Tibial nerve (tissue), 4 donors: ENCODE measurements at regions not wholly inside any gene's neighbourhood (a gene's known extent, or its start where the extent isn't known, plus 50 kb on each side); places are given as distances from the start of the nearest gene placed in this dataset.

Source experiments
- DNase-seq, 2 donors: peaks; one replicate each; pipeline ENCODE4 v3.0.0-alpha.2; 2019; ENCODE audit warnings: low spot score in 2 of 2
- H3K27ac ChIP-seq, 4 donors: fragments of 200-600 bp; sonication (generic) in 3 of 4; one replicate each; pipeline ENCODE4 v1.5.1; 2017 to 2019; ENCODE audit warnings: mild to moderate bottlenecking in 1 of 4
- H3K27me3 ChIP-seq, 2 donors: fragments of 200-600 bp; sonication (generic) in 1 of 2; one replicate each; pipeline versions ENCODE4 v1.5.1 to v1.6.0; 2017 to 2019
- H3K36me3 ChIP-seq, 3 donors: fragments of 200-600 bp; sonication (generic); one replicate each; pipeline ENCODE4 v1.5.1; 2018 to 2019
- H3K4me1 ChIP-seq, 4 donors: fragments of 200-600 bp; sonication (generic) in 3 of 4; one replicate each; pipeline ENCODE4 v1.5.1; 2017 to 2019
- H3K4me3 ChIP-seq, 4 donors: fragments of 200-600 bp; sonication (generic) in 3 of 4; one replicate each; pipeline ENCODE4 v1.5.1; 2017 to 2019; ENCODE audit warnings: mild to moderate bottlenecking in 1 of 4, moderate library complexity in 1 of 4
- H3K9me3 ChIP-seq, 4 donors: fragments of 200-600 bp; sonication (generic) in 3 of 4; one replicate each; pipeline ENCODE4 v1.5.1; 2017 to 2019
- CTCF ChIP-seq, 5 experiments: fragments of 200-600 bp in 3 of 5; fragments of 450-650 bp in 2 of 5; sonication (generic) in 3 of 5; IDR thresholded peaks; one replicate each; pipeline ENCODE4 v1.5.1; 2016 to 2019; ENCODE audit warnings: antibody characterized with exemption in 5 of 5, mild to moderate bottlenecking in 3 of 5, moderate library complexity in 2 of 5
- EP300 ChIP-seq, 2 donors: sonication (generic); formaldehyde crosslinking; IDR thresholded peaks; one replicate each; pipeline ENCODE4 v1.6.1; 2017; ENCODE audit warnings: antibody characterized with exemption in 2 of 2, mild to moderate bottlenecking in 1 of 2
- POLR2A ChIP-seq, 2 donors: fragments of 450-650 bp; IDR thresholded peaks; one replicate each; pipeline ENCODE4 v1.6.1; 2017; ENCODE audit warnings: antibody characterized with exemption in 2 of 2, mild to moderate bottlenecking in 2 of 2, moderate library complexity in 2 of 2
- WGBS, 2 donors: methylation state at CpG; one replicate each; pipeline ENCODE4 v1.1.5; 2018; 5-methylcytosine and 5-hydroxymethylcytosine counted together

DNA sequence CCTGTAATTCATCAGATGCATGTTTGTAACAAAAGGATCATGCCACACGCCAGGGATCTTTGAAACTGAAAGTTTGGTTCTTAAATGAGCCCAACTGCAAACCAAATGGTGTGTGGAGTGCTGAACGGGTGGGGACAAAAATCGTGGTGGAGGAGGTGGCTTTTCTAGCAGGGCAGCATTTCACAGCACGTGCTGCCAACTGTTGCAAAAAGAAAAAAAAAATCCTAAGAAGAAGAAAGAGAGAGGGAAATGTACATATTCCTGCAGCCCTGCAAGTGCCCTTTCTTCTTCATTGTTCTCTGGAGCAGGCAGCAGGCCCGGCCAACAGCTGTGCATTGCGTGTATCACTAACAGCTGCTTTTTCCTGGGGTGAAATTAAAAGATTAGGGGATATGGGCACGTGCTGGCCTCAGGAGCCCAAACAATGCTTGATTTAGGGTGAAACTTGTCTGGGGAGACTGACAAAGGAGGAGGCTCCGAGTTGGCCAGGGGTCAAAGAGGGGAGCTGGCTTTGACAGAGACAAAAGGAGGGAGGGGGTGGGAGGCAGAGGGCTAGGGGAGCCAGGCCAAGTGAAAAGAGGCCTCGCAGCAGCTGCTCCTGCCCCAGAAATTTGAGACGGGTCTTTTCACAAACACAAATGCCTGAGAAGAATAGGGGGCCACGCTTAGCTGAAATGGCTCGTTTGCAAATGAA lies 73.0 kb downstream of the GADD45G start:
- Histone ChIP-seq H3K36me3 (no peaks in the 10 kb centered on the region), H3K9me3 (no peaks in the 10 kb centered on the region), H3K4me3 (no peak overlapping the region), H3K27ac (no peak overlapping the region), H3K27me3 (no peaks in the 10 kb centered on the region), H3K4me1 (peaks cover 0 to 11% (median 0%) of the 10 kb centered on the region in 4 donors)
- TF ChIP-seq EP300 (IDR thresholded peaks at IDR 0.05) (no peak), POLR2A (IDR thresholded peaks at IDR 0.05) (no peak), CTCF (IDR thresholded peaks at IDR 0.05) (no peak)
- 33 to 38% methylated on average over 12 of the region's 12 CpGs for WGBS, 2 donors
- DNase-seq: no peak

DNA sequence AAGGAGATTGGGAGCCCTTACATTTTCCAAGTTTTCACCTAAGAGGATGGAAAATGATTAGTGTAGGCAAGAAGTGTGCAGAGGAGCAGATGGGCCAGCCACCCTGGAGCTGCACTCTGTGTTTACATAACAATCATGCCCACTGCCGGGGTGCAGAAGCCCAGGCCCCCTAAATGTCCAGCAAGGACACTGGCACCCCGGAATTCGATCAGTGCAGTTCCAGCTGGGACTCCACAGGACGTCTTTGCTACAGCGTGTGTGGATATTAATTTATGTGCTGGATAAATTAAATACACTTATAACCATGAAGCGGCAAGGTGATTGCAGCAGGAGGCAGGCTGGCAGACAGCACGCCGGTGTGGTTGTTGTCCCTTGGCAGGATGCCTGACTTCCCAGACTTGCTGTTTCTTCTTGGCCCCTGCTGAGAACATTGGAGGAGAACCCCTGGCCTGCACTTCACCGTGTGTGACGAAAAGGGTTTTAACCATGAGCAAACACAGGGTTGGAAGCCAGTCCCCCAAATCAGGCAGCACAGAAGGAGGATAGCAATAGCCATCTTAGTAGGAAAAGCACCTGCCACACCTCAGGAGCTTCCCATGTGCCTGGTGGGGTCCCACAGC lies 73.7 kb downstream of the GADD45G start:
- TF ChIP-seq CTCF (IDR thresholded peaks at IDR 0.05): no peak
- TF ChIP-seq POLR2A (IDR thresholded peaks at IDR 0.05): no peak
- no peak for TF ChIP-seq EP300 (IDR thresholded peaks at IDR 0.05)
- Histone ChIP-seq H3K4me1 (peaks cover 0 to 11% (median 0%) of the 10 kb centered on the region in 4 donors), H3K27me3 (no peaks in the 10 kb centered on the region), H3K9me3 (no peaks in the 10 kb centered on the region), H3K36me3 (no peaks in the 10 kb centered on the region), H3K4me3 (no peak overlapping the region), H3K27ac (no peak overlapping the region)
- 76 to 82% methylated on average over 8 to 10 of the region's 10 CpGs for WGBS, 2 donors
- DNase-seq: no peak

DNA sequence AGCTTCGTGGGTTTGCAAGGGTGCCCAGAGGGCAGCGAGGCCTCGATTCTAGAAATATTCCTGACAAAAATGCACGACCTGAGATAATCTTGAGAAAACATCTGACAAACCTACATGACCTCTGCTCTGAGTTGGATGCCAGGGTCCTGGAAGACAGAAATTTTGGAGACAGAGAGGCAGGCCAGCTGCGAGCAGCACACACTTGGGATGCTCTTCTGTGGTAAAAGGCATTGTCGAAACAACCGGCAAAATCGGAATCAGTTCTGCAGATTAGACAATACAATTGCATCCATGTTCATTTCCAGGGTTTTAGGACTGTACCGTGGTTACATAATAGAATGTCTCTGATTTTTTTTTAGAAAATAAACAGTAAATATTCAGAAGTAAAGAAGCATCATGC lies 74.2 kb downstream of the GADD45G start:
- Histone ChIP-seq H3K4me3 (no peak overlapping the region), H3K27ac (no peak overlapping the region), H3K27me3 (no peaks in the 10 kb centered on the region), H3K4me1 (peaks cover 0 to 11% (median 0%) of the 10 kb centered on the region in 4 donors), H3K36me3 (no peaks in the 10 kb centered on the region), H3K9me3 (no peaks in the 10 kb centered on the region)
- no peak for DNase-seq
- WGBS, 2 donors: 88 to 89% methylated on average over 9 of the region's 9 CpGs
- TF ChIP-seq EP300 (IDR thresholded peaks at IDR 0.05) (no peak), POLR2A (IDR thresholded peaks at IDR 0.05) (no peak), CTCF (IDR thresholded peaks at IDR 0.05) (no peak)

DNA sequence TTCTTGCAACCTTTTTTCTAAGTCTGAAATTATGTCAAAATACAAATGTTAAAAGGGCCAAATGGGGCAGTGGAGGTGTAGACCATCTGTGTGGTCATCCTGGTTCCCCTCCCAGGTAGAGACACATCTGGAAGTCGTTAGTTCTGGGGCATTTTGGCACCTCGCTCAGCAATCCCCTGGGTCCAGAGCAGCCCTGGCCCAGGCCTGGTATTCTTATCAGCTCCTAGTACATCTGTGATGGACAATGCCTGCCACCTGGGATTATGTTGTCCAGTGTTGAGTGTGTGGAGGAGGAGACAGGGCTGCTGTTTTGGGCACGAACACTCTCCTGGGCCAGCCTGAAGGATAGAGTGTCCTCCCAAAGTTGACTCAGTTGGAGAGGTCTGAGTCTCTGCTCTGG lies 74.8 kb downstream of the GADD45G start:
- no peaks in the 10 kb centered on the region for H3K27me3 ChIP-seq
- H3K27ac ChIP-seq: no peak overlapping the region
- H3K4me1 ChIP-seq: peaks cover 0 to 11% (median 0%) of the 10 kb centered on the region in 4 donors
- no peak for DNase-seq
- TF ChIP-seq CTCF (IDR thresholded peaks at IDR 0.05) (no peak), EP300 (IDR thresholded peaks at IDR 0.05) (no peak), POLR2A (IDR thresholded peaks at IDR 0.05) (no peak)
- no peaks in the 10 kb centered on the region for H3K36me3 ChIP-seq
- no peaks in the 10 kb centered on the region for H3K9me3 ChIP-seq
- no peak overlapping the region for H3K4me3 ChIP-seq
- 79 to 87% methylated on average over 3 of the region's 3 CpGs for WGBS, 2 donors
